Dedifferentiated amniotic fluid mesenchymal stem cell (primary cell): ENCODE measurements at regions not wholly inside any gene's neighbourhood (a gene's known extent, or its start where the extent isn't known, plus 50 kb on each side); places are given as distances from the start of the nearest gene placed in this dataset.

ENCODE experiments used
- DNase-seq: peaks from one replicate; pipeline ENCODE4 v3.0.0-alpha.2; 2016; ENCODE audit errors: extremely low spot score

- no peak for DNase-seq
Measured at GRCh38 chr18:26794230-26795101, 71.0 kb downstream of the AQP4 start.

DNA sequence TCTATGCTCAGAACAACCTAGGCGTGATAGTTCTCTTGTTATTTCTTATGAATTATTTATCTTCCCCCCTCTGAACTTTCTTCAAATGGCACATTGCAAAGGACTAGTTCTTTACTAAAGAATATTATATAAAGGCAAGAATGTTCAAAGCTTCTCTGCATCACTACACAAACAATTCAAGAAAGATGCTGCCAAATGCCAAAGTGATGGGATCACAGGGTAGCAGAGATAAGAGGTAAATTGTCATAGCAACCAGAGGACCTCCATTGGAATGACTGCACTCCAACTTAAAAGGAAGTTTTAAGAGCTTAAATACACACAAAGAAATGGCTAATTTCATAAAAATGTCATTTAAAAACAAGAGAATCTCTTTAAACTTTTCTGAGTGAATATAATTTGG lies 72.8 kb downstream of the AQP4 start:
- DNase-seq: no peak

DNA sequence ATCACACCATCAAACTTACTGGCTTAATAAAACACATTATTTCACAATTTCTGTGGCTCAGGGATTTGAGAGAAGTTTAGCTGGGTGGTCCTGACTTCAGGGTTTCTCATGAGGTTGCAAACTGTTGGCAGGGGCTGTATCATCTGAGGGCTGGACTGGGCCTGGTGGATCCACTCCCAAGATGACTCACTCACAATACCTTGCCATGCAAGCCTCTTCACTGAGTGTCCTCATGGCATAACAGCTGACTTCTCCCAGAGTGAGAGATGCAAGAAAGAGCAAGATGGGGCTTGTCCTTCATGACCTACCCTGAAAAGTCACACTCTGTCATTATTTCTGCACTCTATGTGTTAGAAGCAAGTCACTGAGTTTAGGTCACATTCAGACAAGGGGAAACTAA lies 73.8 kb downstream of the AQP4 start:
- no peak for DNase-seq

- DNase-seq: no peak
Measured at GRCh38 chr18:26784599-26784998, 80.9 kb downstream of the AQP4 start.

DNA sequence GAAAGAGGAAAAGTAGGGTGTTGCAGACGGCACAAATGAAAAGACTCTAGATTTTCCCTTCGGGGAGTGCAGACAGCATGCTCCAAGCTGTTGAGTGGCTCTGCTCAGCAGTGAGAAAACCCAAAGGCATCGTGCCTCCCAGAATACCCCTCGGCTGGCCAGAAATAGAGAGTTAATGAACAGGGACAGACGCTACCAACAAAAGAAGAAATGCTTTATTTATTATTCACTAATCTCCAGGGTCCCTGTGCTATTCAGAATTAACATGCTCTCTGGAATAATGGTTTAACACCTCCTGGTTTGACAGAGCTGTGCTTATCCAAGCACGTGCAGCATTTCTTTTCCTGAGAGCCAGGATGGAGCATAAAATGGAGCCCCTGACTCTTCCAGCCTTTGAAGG lies 82.3 kb downstream of the AQP4 start:
- no peak for DNase-seq

GRCh38 chr18:26780520-26781325 lies 84.8 kb downstream of the AQP4 start:
- no peak for DNase-seq

GRCh38 chr18:26778054-26778393 lies 87.5 kb downstream of the AQP4 start:
- DNase-seq: no peak

DNA sequence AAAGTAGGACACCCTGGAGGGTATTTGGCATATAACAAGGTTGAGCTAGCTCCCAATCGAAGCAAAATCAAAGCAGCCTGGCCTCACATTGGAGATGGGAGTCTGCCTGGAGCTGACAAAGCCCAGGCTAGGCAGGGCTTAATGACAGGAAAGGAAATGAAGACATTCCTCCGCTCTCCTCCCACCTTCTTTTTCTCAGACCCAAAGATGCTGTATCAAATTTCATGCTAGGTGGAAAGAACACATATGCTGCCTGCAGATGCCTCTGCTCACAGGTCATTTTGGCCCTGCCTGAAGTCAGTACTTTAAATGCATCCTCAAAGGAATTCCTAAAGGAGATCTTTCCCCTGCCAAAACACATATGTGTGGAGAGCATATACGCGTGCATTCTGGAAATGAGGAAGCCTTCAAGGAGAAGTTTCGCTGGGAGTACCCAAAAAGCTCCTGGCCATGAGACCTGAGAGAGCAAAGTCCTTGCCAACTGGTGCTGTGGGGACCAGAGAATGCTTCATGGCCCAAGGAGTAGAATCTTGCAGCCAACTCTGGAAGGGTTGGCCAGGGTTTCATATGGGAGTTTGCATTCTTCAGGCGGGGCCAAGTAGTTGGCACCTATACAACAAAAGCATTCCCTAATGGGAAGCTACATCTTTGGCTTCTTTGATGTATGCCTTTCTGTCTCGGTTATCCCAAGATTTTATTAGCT lies 88.0 kb downstream of the AQP4 start:
- no peak for DNase-seq

- DNase-seq: no peak
Measured at GRCh38 chr18:26772691-26773090, 92.8 kb downstream of the AQP4 start.

GRCh38 chr18:26771524-26771923 lies 94.0 kb downstream of the AQP4 start:
- no peak for DNase-seq

DNA sequence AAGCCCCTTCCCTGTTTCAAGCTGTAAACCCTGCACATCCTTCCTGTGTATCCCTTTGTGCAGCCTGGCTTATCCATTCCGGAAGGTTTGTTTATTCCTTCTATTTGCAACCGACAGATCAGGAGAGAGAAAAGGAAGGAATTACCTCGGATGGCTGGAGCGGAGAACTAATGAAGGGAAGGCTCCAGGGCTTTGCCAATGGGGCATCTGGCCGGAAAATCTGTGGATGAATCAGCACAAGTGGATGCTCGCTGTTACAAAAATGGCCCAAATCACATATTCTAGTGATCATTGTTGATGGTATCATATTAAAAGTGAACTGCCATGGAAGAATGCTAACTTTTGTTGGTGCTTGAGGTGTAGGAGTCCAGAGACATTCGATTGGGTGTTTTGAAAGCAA lies 97.1 kb downstream of the AQP4 start:
- no peak for DNase-seq

DNA sequence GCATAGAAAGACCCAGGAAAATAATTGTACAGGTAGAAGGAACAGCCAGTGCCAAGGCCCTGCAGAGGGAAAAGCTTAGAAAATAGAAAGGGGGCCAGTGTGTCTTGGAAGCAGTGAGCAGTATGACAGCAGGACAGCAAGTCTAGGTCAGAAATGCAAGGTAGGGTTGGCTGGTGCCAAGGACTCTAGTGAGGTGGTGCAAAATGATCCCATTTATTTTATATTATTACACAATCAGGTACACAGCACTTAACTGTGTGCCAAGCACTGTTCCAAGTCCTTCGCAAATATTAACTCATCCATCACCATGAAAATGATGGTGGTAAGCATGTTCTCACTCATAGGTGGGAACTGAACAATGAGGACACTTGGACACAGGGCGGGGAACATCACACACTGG lies 100.0 kb downstream of the AQP4 start:
- no peak for DNase-seq

DNA sequence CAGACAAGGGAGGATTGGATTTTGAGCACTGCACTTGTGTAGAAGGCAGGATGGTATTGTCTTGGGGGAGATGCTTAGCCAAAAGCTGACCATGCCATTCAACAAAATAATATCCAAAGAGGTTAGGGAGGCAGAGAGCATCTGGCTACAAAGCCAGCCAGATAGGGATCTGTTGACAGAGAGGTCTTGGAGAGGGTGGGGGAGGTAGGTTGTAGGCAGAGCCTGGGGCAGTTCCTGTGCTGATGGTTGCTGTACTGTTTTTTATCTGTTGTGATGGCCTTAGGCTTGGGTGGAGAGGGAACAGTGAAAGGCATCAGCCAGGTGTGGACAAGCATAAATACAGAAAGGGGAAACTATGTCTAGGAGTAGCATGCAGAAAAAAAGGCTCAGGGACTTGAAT lies 100.9 kb downstream of the AQP4 start:
- DNase-seq: no peak

GRCh38 chr18:26764177-26764576 lies 101.3 kb downstream of the AQP4 start:
- DNase-seq: no peak

- no peak for DNase-seq
Measured at GRCh38 chr18:26763446-26764110, 101.9 kb downstream of the AQP4 start.

GRCh38 chr18:26757263-26758019 lies 108.1 kb downstream of the AQP4 start:
- DNase-seq: no peak

- no peak for DNase-seq
Measured at GRCh38 chr18:26756556-26756955, 109.0 kb downstream of the AQP4 start.

- DNase-seq: no peak
Measured at GRCh38 chr18:26746826-26747475, 118.6 kb downstream of the AQP4 start.

DNA sequence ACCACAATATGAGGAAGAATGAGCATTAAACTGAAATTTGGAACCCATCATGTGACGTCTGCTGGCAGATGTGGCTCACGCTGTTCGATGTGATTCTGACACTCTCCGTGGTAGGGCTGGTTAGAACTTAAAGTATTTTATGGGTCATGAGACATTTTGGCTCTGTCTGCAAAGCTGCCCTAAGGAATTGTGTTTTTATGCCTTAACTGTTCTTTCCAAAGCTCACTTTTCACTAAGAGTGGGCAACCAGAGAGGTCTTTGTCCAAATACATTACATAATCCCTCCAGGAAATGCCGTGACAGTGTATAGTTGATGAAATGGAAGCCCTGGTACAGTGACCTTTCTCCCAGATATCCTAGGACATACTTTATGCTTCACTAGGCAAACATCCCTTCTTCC lies 119.1 kb downstream of the AQP4 start:
- no peak for DNase-seq

DNA sequence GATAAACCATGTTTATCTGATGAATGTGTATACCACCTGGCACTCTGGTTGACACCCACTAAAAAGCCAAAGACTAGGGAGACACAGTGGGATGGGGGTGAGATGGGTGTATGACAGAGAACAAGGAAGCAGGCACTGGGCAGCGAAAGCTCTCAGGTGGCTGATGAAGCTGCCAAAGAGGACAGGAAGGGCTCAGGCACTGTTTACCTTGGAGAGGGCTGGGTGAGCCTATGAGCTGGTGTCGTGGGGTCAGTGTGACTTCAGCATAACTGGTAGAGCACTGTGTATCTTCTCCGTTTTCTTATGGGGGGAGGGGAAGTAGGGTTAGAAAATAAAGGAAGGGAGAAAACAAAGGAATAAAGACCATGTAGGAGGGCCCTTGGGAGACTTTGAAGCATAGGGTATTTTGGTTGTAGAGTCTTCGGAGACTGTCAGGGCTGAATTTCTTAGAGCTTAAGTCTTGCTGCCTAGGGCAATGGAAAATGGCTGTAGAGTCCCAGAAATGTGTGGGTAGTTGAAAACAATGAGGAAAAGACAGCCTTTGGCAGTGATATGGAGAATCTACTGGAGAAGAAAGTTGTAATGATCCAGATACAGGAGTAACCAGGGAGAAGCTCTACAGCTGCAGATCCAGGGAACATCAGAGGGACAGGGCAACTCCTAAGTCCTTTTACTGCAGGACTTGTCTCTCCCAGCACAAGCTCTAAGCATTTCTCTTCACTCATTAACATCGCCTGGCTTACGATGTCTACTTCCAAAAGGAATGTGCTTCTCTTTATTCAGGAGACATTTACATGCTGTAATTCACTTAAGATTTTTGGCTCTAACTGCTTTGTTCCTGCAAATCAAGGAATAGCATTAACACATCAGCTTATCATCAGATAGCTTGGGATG lies 120.0 kb downstream of the AQP4 start:
- no peak for DNase-seq
